Suprapubic skin (tissue), 4 donors: ENCODE measurements at regions not wholly inside any gene's neighbourhood (a gene's known extent, or its start where the extent isn't known, plus 50 kb on each side); places are given as distances from the start of the nearest gene placed in this dataset.
"Not testable (repeated sequence)": the region's sequence is repeated elsewhere in the genome, so short reads cannot be mapped to it uniquely, and the experiment has no call there.

ENCODE experiments used
- DNase-seq, 2 donors: peaks; one replicate each; pipeline ENCODE4 v3.0.0-alpha.2; 2019; ENCODE audit warnings: low spot score in 2 of 2
- H3K27ac ChIP-seq: fragments of 200-600 bp; sonication (generic); one replicate; pipeline ENCODE4 v1.5.1; 2019
- H3K27me3 ChIP-seq: fragments of 200-600 bp; sonication (generic); one replicate; pipeline ENCODE4 v1.5.1; 2019
- H3K36me3 ChIP-seq: fragments of 200-600 bp; sonication (generic); one replicate; pipeline ENCODE4 v1.5.1; 2019
- H3K4me1 ChIP-seq: fragments of 200-600 bp; sonication (generic); one replicate; pipeline ENCODE4 v1.5.1; 2019
- H3K4me3 ChIP-seq: fragments of 200-600 bp; sonication (generic); one replicate; pipeline ENCODE4 v1.5.1; 2019; ENCODE audit warnings: mild to moderate bottlenecking
- H3K9me3 ChIP-seq: fragments of 200-600 bp; sonication (generic); one replicate; pipeline ENCODE4 v1.5.1; 2019
- EP300 ChIP-seq: sonication (generic); formaldehyde crosslinking; IDR thresholded peaks from one replicate; pipeline ENCODE4 v1.6.1; 2017; ENCODE audit warnings: antibody characterized with exemption
- POLR2A ChIP-seq, 2 donors: fragments of 450-650 bp; IDR thresholded peaks; one replicate each; pipeline ENCODE4 v1.6.1; 2017; ENCODE audit warnings: antibody characterized with exemption in 2 of 2, mild to moderate bottlenecking in 2 of 2, moderate library complexity in 2 of 2
- POLR2AphosphoS5 ChIP-seq, 3 donors: sonication (generic); formaldehyde crosslinking; IDR thresholded peaks; one replicate each; pipeline ENCODE4 v1.6.1; 2017; ENCODE audit warnings: antibody characterized with exemption in 3 of 3
- WGBS: methylation state at CpG from one replicate; pipeline ENCODE4 v1.1.5; 2018; 5-methylcytosine and 5-hydroxymethylcytosine counted together
- TF ChIP-seq, protein P1 (sequence below), 2 donors: fragments of 200-600 bp in 1 of 2; fragments of 450-650 bp in 1 of 2; sonication (generic) in 1 of 2; IDR thresholded peaks; one replicate each; pipeline ENCODE4 v1.5.1; 2016 to 2019; ENCODE audit warnings: antibody characterized with exemption in 2 of 2, mild to moderate bottlenecking in 1 of 2, moderate library complexity in 1 of 2

DNA sequence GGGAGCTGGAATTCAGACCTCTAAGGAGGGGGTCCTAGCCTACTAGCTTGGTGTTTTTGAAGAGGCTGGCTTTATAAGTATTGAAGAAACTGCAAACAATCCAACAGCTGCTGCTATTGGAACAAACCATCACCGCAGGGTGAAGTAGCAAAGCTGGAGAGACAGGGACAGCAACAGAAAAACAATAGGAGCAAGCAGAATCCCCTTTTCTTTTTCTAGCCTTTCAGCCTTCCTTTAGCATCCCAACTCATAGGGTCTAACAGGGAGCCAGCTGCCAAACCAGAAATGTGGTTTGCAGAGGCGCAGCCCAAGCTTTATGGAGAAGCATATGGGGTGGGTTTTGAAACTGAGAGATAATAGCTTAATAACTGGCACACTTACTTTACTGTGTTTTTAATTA lies 106.2 kb upstream of the CHMP2B start:
- Histone ChIP-seq H3K27ac (no peak overlapping the region), H3K4me1 (no peaks in the 10 kb centered on the region), H3K27me3 (no peaks in the 10 kb centered on the region), H3K9me3 (no peaks in the 10 kb centered on the region), H3K36me3 (no peaks in the 10 kb centered on the region), H3K4me3 (no peak overlapping the region)
- TF ChIP-seq, protein P1, sequence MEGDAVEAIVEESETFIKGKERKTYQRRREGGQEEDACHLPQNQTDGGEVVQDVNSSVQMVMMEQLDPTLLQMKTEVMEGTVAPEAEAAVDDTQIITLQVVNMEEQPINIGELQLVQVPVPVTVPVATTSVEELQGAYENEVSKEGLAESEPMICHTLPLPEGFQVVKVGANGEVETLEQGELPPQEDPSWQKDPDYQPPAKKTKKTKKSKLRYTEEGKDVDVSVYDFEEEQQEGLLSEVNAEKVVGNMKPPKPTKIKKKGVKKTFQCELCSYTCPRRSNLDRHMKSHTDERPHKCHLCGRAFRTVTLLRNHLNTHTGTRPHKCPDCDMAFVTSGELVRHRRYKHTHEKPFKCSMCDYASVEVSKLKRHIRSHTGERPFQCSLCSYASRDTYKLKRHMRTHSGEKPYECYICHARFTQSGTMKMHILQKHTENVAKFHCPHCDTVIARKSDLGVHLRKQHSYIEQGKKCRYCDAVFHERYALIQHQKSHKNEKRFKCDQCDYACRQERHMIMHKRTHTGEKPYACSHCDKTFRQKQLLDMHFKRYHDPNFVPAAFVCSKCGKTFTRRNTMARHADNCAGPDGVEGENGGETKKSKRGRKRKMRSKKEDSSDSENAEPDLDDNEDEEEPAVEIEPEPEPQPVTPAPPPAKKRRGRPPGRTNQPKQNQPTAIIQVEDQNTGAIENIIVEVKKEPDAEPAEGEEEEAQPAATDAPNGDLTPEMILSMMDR (IDR thresholded peaks at IDR 0.05) = no peak
- TF ChIP-seq POLR2AphosphoS5 (IDR thresholded peaks at IDR 0.05) = no peak
- no peak for TF ChIP-seq POLR2A (IDR thresholded peaks at IDR 0.05)
- TF ChIP-seq EP300 = no peak
- DNase-seq = no peak
- 51% methylated on average over 2 of the region's 2 CpGs for WGBS

DNA sequence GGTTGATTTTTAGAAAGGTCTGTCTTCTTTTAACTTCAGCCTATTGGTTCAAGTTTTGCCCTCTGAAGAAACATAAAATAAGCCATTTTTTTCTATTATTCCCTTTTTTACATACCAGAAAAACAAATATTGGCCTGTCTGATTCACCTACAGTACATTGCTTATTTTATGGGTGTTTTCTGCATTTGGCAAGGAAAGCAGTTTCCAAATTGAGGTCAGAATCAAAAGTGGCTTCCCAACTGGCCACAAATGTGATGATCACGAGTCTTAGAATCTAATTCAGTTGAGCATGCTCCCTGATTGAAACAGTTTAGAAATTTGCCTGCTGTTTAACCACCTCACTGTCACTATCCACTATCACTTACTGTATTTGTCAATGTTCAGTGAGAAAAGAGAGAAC lies 106.9 kb upstream of the CHMP2B start:
- Histone ChIP-seq H3K27ac (no peak overlapping the region), H3K36me3 (no peaks in the 10 kb centered on the region), H3K27me3 (no peaks in the 10 kb centered on the region), H3K9me3 (no peaks in the 10 kb centered on the region), H3K4me1 (no peaks in the 10 kb centered on the region), H3K4me3 (no peak overlapping the region)
- 55% methylated on average over 1 of the region's 1 CpG for WGBS
- no peak for DNase-seq
- TF ChIP-seq POLR2A (IDR thresholded peaks at IDR 0.05) (no peak), EP300 (no peak), POLR2AphosphoS5 (IDR thresholded peaks at IDR 0.05) (no peak)
- TF ChIP-seq, protein P1 (IDR thresholded peaks at IDR 0.05) = no peak

DNA sequence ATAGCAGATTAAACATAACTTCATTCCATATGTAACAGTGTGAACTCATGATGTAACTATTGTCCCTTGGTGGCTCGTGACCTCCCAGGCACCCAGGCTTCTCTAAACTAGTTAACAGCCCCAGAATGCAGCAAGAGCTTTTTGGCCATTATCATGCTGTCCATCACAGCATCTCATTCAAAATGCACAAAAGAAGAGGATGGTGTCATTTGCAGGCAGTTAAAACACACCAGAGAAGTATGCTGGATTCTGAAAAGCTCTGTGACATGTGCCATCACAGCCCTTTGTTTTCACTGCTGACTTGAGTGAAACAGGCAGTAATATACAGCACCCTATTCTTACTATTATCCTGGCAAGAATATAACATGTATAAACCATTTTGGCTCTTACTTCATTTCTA lies 117.6 kb upstream of the CHMP2B start:
- 80% methylated on average over 1 of the region's 1 CpG for WGBS
- Histone ChIP-seq H3K27ac (no peak overlapping the region), H3K36me3 (no peaks in the 10 kb centered on the region), H3K4me3 (no peak overlapping the region), H3K4me1 (no peaks in the 10 kb centered on the region), H3K27me3 (no peaks in the 10 kb centered on the region), H3K9me3 (no peaks in the 10 kb centered on the region)
- TF ChIP-seq, protein P1 (IDR thresholded peaks at IDR 0.05) = no peak
- TF ChIP-seq EP300 (no peak), POLR2AphosphoS5 (IDR thresholded peaks at IDR 0.05) (no peak), POLR2A (IDR thresholded peaks at IDR 0.05) (no peak)
- DNase-seq = no peak

DNA sequence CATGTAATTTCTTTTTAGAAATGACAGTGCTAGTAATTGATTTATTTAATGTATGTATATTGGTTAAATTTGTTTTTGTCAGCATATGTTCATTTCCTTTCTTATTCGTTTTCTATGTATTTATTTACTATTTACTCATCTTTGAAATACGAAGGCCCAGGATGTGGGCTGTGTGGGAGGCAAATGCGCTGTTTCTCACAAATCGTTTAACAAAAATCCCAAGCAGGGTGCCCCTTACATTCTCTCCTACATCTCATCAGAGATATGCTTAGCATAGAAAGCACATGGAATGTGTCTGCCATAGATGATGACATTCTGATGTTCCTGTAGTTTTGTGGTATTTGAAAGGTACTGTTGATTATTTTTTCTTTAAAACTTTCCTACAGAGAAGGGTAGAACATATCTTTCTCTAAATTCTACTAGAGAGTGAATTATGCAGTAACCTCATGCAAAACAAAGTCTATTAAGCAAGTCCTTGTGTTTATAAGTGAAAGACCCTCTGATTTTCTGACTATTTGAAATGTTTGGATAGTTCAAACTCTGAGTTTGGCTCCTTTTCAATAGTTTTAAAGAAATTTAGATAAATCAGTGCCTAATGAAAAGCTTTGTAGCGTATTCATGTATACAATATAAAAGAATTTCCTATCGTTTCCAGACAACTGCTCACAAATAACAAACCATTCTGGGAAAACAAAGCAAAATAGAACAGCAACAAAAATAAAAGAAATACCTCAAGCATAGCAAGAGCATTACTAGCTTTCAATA lies 111.1 kb upstream of the VGLL3 start:
- Histone ChIP-seq H3K27ac (no peak overlapping the region), H3K4me1 (no peaks in the 10 kb centered on the region), H3K4me3 (no peak overlapping the region), H3K27me3 (no peaks in the 10 kb centered on the region), H3K9me3 (no peaks in the 10 kb centered on the region), H3K36me3 (no peaks in the 10 kb centered on the region)
- DNase-seq = no peak
- TF ChIP-seq EP300 (no peak), POLR2AphosphoS5 (IDR thresholded peaks at IDR 0.05) (no peak), POLR2A (IDR thresholded peaks at IDR 0.05) (no peak)
- TF ChIP-seq, protein P1 (IDR thresholded peaks at IDR 0.05) = no peak
- 78% methylated on average over 6 of the region's 6 CpGs for WGBS

DNA sequence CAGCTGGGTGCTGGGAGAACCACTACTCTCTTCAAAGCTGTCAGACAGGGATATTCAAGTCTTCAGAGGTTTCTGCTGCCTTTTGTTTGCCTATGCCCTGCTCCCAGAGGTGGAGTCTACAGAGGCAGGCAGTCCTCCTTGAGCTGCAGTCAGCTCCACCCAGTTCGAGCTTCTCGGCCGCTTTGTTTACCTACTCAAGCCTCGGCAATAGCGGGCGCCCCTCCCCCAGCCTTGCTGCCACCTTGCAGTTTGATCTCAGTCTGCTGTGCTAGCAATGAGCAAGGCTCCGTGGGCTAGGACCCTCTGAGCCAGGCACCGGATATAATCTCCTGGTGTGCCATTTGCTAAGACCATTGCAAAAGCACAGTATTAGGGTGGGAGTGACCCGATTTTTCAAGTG lies 106.8 kb upstream of the VGLL3 start:
- H3K27me3 ChIP-seq, DNase-seq, H3K27ac ChIP-seq, H3K9me3 ChIP-seq, H3K36me3 ChIP-seq, H3K4me3 ChIP-seq, H3K4me1 ChIP-seq: not testable (repeated sequence)
- 98% methylated on average over 8 of the region's 9 CpGs for WGBS

DNA sequence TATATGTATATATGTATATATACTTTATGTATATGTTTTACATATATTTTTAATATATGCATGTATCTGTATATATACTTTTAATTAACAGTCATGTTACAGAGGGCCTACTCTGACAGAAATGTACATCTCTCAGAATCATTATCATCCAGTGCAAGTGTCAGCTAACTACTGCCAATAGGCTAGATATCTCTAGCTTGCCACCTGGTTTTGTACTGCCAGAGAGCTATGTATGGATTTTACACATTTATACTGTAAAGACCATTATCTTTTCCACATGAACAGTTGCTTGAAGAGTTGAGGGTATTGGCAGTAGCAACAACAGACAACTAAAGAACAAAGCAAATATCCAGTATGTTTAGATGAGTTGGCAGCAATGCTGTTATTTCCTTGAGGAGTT lies 99.7 kb upstream of the VGLL3 start:
- Histone ChIP-seq H3K4me3 (no peak overlapping the region), H3K27me3 (no peaks in the 10 kb centered on the region), H3K27ac (no peak overlapping the region), H3K4me1 (peaks cover 9% of the 10 kb centered on the region), H3K9me3 (no peaks in the 10 kb centered on the region), H3K36me3 (no peaks in the 10 kb centered on the region)
- no peak for DNase-seq
- TF ChIP-seq EP300 = no peak
